Stimulated activated CD8-positive, alpha-beta memory T cell treated with anti-CD3 and anti-CD28 coated beads, Interleukin-12 subunit alpha, Interleukin-12 subunit beta, amount 100 ng/mL, for 24 hours (primary cell): ENCODE measurements at regions not wholly inside any gene's neighbourhood (a gene's known extent, or its start where the extent isn't known, plus 50 kb on each side); places are given as distances from the start of the nearest gene placed in this dataset.

Experiments used
- DNase-seq: peaks from one replicate; pipeline ENCODE4 v3.0.0-alpha.2; 2020; ENCODE audit errors: extremely low read depth

DNA sequence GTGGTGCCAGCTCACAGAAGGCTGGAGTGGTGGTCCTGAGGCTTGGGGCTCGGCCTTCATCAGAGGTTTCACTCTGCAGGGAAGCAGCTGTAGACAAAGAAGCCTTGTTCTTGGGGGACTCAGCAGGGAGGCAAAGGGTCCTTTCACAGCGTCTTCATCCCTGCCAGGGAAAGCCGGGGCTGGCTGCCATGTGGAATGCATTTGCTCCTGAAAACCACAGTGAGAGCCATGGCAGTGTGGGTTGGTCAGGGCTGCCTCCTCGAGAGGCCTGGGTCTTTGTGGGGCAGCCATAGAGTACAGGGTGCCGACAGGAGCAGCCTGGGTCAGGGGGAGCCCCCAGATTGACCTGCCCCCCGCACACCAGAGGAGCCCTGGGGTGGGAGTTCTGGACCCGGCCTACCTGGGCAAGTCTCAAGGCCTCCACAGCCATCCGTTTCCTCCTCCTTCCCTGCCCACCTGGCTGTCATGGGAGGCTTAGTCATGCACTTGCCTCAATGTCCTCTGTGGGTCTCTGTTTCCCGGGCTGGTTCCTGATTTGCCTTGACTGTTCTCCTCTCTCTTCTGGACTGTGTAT is 144.0 kb downstream of the CDC5L start:
- DNase-seq, result no peak

DNA sequence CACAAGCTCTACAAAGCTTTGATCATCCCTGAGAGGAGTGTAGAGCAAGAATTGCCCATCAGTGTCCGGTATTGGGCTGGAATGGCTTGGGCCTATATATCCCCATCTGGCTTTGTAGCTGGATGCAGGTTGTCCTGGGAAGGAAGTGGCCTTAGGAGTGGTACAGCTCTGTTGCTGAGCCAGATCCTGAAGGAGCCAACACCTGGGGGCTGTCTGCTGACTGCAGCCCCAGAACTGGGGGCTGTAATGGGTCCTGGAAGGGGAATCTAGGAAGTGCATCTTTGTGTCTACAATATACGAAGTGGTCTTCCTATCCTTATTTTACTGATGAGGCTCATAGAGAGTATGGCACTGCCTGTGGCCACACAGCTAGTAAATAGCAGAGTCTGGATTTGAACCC is 145.9 kb downstream of the CDC5L start:
- no peak for DNase-seq

DNA sequence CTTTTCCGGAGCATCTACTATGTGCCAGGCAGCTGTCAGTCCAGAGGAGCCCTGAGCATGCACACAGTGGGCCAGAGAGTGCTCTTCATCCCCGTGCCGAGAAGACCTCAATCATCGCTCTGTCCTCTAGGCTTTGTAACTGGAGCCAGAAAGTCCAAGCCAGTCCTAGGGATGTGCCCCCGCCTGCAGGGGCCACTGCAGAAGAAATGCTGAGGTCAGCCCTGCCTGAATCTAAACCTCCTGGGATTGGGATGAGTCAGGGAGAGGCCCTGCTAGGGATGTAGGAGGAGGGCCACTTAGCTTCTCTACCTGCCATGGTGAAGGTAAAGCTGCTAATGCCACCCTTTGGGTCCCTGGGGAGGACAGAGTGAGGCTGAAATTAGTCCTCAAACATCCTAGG is 146.8 kb downstream of the CDC5L start:
- DNase-seq, result no peak

DNA sequence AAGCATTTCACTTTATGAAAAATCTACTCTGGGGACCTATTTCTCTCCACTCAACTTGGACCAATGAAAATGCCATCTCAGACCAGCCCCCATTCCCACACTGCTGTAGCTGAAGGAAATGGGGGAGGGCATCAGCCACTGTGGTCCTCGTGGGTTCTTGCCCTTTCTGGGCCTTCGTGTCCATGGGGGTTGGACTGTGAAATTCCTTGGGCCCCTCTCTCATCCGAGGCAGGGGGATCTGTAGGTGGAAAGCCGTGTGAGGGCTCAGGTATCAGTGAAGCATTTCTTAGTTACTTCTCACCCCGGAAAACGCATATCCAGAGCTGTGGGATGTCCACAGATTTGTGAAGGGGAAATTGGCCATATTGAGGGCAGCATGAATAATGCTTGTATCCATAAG is 147.9 kb downstream of the CDC5L start:
- no peak for DNase-seq

DNA sequence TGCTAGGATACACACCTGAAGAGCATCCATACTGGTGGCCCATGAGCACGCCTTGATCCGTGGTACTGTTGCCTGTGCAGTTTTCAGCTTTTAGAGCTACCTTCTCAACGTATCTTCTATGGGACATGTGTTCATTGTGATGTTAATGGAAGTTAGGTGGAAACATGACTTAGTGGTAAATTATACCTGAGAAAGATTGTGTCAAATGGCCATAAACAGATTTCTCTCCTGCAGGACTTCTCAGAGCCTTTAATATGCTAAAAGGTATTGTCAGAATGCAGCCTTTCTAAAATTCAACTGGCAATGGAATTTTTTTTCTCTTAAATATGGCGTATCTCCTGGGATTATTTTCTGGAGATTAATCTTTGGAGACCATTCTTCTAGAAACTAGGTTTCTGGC is 148.5 kb downstream of the CDC5L start:
- no peak for DNase-seq

DNA sequence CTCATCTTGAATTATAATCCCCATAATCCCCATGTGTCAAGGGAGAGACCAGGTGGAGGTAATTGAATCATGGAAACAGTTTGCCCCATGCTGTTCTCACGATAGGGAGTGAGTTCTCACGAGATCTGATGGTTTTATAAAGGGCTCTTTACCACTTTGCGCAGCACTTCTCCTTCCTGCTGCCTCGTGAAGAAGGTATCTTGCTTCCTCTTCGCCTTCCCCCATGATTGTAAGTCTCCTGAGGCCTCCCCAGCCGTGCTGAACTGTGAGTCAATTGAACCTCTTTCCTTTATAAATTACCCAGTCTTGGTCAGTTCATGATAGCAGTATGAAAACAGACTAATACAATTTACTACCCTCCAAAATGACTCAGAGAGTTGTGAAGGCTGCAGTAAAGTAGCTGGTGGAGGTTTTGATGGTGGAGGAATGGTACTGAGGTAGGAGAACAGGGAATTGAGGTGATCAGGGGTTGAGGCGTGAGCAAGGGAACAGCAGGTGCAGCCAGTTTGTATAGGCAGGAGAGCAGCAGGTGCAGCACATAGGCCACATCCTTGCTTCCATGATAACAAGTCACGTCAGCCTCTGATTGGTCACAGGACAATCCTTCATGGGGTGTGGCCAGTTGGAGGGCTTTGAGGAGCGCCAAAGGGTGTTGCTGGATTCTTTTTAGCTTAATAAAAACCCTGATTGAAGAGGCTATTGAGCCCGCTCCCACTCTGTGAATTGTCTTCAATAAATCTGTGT is 150.0 kb downstream of the CDC5L start:
- DNase-seq, result no peak

DNA sequence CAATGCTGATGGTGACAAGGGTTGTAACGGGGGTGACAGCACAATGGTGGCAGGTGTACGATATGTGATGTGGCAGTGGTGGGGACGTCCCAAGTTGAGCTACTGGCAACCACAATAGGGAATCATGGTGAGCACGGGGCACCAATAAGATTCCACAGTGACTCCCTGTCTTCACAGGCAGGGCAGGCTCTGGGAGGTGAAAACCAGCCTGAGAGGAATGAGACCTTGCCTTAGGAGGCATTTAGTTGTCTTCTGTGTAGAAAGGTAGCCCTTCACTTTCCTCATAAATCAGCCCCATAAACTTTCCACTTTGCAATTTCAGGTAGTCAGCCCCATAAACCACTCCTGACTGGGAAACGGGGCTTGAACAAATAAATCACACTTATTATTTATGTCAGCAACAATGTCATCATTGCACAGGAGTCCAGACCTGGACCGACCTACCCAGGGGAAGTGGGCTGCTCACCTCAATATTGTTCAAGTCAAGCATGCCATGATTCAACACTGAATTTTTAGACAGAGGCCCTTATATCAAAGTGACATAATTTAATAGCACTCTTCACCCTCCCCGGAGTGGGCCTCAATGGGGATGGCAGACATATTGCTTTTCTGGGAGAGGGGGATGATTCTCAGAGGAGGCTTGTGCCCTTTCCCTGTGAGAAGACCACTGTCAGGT is 150.8 kb downstream of the CDC5L start:
- no peak for DNase-seq

DNA sequence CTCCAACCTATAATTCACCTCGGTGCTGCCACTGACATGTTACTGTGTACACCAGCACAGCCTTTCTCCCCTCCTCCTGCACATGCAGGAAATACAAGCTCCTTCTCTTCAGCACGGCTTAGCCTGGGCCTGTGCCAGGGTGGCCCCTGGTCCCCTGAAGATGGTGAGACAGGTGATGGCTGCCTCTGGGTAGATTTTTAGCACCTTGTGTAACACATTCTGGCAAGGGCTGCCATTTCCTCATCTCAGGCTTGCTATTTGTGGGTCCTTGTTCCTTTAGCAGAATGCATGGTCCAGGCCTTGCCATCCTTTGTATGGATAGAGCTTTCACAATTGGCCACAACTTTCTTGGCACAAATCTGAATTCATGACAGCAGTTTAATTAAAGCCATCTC is 151.3 kb downstream of the CDC5L start:
- DNase-seq, result no peak

DNA sequence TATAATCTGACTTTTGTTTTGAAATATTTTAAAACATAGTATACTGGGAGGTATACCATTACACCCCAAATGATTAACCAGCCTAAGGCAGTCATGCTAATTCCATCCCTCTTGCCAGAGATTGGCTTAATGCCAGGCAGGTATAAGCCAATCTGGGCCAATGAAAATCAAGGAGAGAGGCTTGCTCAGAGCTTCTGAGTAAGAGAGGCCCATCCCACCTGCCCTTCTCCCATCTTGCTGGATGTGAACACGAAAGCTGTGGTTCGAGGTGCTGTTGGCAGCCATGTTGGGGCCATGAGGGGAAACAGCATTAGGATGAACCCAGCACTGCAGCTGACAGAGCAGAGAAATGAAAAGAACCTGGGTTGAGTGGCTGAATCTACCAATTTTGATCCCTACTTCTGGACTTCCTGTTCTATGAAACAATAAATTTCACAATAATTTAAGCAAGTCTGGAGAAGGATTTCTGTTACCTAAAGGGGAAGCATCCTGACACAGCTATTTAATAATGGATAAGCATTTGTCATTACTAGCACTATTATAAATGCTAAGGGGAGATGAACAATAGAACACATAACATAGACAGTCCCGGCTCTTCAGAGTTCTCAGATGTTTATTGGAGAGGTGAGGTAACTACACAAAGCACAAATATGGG is 152.3 kb downstream of the CDC5L start:
- DNase-seq, result no peak

DNA sequence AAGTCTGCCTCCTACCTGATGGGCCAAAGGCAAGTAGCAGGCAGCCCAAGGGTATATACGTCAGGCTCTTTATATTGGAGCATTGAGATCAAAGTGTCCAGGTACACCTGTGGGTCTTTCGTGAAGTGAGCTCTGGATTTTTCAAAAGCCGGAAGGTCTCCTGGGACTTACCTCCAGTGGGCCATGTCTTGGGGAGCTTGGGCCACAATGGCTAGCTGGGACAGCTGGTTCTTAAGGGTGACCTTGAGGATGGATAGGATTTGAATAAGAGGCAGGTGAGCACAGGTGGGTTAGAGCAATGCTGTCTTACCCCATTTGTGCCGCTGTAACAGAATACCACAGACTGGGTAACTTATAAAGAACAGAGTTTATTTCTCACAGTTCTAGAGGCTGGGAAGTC is 153.4 kb downstream of the CDC5L start:
- DNase-seq, result no peak

DNA sequence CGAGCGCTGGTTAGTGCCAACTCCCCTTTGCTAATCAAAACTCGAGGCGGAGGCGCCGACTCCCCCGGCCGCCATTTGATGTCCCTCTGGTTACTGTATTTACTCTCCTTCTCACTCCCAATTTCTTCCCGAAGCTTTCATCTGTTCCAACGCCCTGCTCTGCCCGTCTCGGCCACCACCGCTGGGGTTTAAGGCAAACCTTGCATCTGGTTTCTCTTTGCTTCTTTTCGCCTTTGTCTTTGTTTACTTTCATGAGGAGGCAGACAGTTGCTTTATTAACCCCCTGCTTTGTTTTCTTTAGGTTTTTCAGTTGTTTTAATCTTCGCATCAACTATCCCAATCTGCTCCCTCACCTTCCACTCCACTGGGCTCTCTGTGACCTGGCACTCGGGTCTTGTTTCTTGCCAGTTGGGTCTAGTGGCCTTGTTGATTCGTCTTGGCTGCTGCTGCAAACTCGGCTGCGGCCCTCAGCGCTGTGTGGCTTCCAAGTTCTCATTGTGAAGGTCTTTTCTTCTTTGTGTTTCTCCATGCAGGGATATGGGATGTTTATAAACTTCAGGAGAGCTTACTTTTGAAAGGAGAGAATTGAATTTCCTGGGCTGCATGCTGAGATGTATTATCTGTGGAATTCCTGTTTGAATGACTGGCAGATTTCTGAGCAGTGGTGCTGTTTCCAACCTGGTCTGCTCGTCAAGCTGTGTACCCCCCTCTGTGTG is 155.1 kb downstream of the CDC5L start:
- no peak for DNase-seq

DNA sequence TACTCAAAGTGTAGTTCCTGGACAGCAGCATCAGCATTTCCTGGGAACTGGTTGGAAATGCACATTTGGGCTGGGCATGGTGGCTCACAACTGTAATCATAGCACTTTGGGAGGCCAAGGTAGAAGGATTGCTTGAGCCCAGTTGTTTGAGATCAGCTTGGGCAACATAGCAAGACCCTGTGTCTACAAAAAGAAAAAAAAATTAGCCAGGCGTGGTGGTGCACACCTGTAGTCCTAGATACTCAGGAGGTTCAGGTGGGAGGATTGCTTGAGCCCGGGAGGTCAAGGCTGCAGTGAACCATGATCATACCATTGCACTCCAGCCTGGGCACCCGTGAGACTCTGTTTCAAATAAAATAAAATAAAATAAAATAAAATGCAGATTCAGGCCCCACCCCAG is 156.2 kb downstream of the CDC5L start:
- no peak for DNase-seq

DNA sequence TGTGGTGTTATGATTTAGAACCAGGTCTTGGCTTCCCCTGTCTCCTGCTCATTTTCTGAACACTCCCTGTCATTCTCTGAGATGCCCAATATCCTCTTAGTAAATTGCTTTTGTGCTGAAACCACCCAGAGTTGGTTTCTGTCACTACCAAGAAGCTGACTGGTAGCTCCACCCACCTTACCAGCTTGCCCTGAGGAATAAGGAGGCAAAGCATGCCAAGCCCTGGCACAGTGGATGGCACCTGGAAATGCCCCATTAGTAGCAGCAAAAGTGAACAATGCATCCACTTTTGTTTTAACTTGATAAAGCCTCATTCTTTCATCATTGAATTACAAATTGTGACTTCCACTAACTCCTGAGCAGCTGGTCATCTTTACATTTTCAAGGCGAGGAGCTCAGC is 157.7 kb downstream of the CDC5L start:
- no peak for DNase-seq

DNA sequence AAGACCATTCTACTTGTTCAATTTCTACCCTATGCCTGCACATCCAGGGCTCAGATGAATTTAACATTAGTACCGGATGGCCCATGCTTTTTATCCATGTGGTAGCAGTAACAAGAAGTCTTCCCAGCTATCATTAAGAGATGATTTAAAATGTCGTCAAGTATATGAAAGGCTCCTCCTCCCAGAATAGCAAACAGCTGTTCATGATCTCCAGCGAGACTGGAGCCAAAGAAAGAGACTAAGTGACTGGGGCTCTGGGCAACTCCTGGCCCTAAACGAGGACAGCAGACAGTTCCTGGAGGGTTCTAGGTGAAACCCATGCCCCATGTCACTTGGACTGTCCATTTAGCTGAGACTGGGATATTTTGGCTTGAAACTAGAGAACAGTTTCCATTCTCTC is 160.8 kb downstream of the CDC5L start:
- no peak for DNase-seq

DNA sequence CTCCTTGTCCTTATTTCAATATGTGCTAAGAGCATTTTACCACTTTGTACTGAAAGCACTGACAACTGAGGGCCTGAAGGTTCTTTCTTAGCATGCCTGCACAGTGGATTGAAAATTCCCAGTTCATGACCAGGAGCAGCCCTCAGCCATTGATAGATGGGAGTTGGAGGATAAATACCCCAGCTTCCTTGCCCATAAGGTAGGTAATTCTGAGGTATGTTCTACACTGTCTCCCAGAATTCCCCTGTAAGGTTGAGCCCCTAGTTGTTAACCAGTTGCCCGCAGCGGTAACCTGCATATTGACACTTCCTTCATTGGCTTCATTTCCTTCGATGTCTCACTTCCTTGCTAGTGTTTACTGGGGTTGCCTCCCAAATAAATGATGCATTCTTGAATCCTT is 162.0 kb downstream of the CDC5L start:
- no peak for DNase-seq

DNA sequence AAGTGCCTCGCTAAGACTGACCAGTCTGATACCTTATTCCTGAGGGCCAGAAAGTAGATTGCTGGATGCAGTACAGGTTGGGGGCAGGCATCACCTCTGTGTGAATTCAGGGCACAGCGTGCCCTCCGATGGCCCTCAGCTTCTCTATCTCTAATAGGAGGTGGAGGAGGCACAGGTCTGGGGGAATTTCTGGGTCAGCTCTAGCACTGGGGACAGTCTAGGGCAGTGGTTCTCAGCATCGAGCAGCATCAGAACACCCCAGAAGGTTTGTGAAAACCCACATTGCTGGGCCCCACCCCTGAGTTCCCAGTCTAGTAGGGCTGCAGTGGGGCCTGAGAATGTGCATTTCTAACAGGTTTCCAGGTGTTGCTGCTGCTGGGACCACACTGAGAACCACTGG is 166.7 kb downstream of the CDC5L start:
- no peak for DNase-seq

DNA sequence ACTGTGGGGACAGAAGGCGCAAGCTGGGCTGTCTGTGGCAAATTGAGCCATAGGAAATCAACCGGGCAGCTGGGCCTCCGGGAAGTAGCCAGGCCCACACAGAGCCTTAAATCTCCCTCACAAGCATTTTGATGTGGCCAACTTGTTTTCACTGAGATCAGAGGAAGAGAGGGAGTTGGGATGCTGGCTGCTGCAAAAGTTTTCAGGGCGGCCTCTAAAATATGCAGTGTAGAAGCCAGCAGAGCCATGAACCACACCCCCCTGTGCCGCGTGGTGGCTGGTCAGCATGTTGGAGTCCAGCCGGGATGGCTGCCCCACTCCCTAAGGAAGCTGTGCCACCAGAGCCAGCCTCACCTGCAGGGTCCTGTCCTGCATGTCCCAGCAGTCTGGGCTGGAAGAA is 167.4 kb downstream of the CDC5L start:
- DNase-seq, result no peak

DNA sequence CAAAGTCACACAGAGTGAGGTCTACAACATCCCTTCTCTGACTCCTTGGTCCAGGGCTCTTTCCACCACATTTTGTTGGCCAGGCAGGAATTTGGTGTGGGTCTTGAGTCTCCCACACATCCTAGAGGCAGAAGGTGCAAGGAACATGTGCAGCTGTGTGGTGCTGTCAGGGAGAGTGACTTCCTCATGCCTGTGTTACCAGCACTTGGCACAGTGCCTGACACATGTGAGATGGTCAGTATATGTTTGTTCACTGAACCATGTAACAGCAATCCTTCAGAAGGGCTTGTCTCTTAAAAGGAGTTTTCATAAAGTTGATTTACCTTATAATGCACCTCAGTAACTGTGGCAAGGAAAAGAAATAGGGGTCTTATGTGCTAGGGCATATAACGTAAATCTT is 168.5 kb downstream of the CDC5L start:
- DNase-seq, result no peak

DNA sequence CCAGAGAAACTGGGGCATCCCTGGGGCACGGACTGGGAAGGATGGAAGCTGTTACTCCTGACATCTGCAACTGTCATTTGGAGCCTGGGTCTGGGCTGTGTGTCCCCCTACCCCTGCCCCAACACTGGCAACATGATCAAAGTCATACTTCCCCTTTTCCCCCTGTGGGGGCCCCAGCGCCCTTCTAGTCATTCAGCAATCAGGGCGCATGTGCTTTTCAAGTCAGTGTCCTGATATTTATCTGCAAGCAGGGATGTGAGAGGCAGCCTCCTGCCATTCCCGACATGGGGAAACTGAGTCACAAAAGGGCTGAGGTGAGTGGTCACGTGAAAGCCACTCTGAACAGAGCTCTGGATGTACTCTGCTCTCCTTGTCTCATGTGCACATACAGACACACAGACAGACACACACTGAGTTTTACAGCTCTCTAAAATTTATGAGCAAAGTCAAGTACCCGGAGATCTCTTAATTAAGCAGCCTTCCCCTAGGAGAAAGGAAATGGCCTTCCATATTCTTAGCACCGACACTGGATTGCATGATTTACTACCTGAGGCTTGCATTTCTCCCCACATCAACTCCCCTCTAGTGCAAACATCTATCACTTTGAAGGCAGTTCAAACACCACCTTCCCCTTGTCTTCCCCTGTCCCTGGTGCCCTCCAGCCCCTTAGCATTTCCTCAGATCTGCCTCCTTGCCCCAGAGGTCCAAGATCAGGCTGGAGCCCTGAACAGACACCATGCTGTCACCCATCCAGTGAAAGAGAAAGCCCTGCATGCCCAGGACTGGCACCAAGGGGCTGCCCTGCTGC is 170.7 kb downstream of the CDC5L start:
- no peak for DNase-seq

DNA sequence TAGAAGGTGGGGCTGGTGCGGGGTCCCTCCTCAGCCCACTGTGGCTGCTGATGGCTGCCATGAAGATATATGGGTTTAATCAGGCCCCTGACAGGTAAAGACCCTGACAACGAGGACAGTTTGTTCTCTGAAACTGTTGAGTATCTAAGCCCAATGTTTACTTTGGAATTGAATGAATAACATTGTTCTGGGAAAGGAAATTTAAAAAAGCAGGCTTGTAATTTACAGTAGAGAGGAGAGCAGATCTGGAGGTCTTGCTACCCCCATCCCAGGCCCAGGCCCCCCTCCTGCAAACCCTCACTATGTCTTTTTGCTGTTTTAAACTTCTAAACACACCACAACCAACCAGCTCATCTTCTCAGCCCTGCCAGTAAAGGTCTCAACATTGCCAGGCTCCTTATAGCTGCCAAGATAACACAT is 171.3 kb downstream of the CDC5L start:
- DNase-seq, result no peak

DNA sequence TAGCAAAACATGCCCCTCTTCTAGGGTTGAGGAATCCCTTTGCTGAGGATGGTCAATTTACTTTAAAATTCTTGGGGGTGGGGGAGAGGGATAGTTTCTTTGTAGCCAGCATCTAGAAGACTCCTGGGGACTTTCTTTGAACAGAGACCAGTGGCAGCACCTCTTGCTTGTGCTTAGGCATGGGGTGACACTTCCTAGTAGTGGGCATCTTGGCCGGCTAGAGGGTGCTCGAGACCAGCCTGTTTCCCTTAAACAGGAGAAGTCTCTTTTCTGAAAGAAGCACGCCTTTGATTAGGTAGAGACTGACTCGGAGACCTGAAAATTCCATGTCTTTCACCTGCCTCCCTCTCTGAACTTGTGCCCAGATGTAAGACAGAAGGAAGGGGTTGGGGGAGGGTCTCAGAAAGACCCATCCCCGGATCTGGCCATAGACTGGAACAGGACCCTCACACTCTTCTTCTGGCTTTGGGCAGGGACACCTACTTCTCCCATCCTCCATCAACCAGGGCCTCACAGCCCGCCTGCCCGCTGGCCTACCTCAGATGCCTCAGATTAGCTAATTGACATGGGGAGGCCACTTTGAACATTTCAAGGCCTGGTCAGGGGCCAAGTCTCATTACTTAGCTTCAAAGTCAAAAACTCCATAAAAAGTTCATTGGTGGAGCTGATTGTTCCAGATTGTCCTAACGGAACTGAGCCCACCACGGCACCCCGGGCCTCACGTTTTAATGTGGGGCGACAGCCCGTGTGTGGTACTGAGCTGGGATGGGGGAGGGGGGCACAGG is 172.2 kb downstream of the CDC5L start:
- no peak for DNase-seq
